MM.1S (cell line): ENCODE measurements at regions not wholly inside any gene's neighbourhood (a gene's known extent, or its start where the extent isn't known, plus 50 kb on each side); places are given as distances from the start of the nearest gene placed in this dataset.

ENCODE experiments used
- EZH2 ChIP-seq: fragments of 300-600 bp; sonication (generic); optimal IDR thresholded peaks from 2 replicates; pipeline ENCODE3; 2017; ENCODE audit warnings: low read depth, mild to moderate bottlenecking, antibody characterized with exemption, low read length, mixed read lengths
- EZH2phosphoT487 ChIP-seq: fragments of 300-600 bp; sonication (generic); IDR thresholded peaks from 2 replicates; pipeline ENCODE4 v1.6.1; 2018; ENCODE audit warnings: antibody characterized with exemption, low read length
- TF ChIP-seq, protein P1 (sequence below): fragments of 300-600 bp; sonication (generic); IDR thresholded peaks from 2 replicates; pipeline ENCODE4 v1.5.1; 2016; ENCODE audit warnings: antibody characterized with exemption, low read length, mixed read lengths

DNA sequence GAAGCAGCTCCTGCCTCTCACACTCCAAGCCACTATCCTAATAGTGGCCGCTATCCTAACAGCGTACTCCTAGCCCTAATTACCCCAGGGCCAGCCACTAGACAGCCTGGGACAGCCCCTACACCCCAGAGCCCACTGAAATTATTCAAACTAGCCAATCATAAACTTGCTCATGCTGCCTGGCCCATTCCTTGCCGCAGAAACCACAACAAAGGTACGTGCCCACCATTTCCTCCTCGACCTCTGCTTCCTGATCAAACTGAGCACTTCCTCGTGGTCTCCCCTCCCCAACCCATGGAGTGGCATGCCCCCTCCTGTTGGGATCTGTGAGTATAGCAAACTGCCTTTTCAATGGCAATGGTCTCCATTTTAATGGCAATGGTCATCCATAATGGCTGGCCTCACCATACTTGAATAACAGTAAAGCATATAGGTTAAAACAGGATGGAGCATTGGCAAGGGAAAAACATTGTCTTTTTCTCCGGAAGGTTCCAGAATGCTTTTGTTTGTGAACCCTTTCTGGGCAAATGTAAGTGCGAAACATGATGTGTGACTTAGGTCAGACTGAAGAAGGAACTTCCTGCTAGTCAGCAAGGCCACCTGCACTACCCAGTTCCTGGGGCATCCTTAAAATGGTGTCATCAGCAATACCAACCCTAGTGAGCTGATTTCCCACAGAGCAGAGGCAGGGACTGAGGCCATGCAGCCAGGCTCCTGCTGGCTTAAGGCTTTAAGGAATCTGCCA, 107.1 kb upstream of the ATP6AP2 start:
- TF ChIP-seq, protein P1, sequence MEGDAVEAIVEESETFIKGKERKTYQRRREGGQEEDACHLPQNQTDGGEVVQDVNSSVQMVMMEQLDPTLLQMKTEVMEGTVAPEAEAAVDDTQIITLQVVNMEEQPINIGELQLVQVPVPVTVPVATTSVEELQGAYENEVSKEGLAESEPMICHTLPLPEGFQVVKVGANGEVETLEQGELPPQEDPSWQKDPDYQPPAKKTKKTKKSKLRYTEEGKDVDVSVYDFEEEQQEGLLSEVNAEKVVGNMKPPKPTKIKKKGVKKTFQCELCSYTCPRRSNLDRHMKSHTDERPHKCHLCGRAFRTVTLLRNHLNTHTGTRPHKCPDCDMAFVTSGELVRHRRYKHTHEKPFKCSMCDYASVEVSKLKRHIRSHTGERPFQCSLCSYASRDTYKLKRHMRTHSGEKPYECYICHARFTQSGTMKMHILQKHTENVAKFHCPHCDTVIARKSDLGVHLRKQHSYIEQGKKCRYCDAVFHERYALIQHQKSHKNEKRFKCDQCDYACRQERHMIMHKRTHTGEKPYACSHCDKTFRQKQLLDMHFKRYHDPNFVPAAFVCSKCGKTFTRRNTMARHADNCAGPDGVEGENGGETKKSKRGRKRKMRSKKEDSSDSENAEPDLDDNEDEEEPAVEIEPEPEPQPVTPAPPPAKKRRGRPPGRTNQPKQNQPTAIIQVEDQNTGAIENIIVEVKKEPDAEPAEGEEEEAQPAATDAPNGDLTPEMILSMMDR = no peak
- TF ChIP-seq EZH2 = no peak
- TF ChIP-seq EZH2phosphoT487 = no peak
